ENCODE measurements at regions not wholly inside any gene's neighbourhood (a gene's known extent, or its start where the extent isn't known, plus 50 kb on each side); places are given as distances from the start of the nearest gene placed in this dataset.

GRCh38 chr10:124186956-124187355 lies 93.6 kb upstream of the CHST15 start:
- WGBS = 86% methylated on average over 7 of the region's 7 CpGs
- Histone ChIP-seq H3K27ac (ENCODE audit: low read depth) (no peak overlapping the region), H3K4me1 (ENCODE audit: insufficient read depth) (no peaks in the 10 kb centered on the region), H3K4me3 (ENCODE audit: low read depth, low read length) (no peak overlapping the region), H3K36me3 (ENCODE audit: insufficient read depth) (no peaks in the 10 kb centered on the region)
- DNase-seq (ENCODE audit: extremely low spot score) = no peak

GRCh38 chr10:124185084-124185483 lies 91.7 kb upstream of the CHST15 start:
- H3K36me3 ChIP-seq (ENCODE audit: insufficient read depth) = no peaks in the 10 kb centered on the region
- H3K27ac ChIP-seq (ENCODE audit: low read depth) = no peak overlapping the region
- WGBS = 63% methylated on average over 8 of the region's 8 CpGs
- H3K4me1 ChIP-seq (ENCODE audit: insufficient read depth) = no peaks in the 10 kb centered on the region
- peak; percentile 32 for DNase-seq (ENCODE audit: extremely low spot score)
- no peak overlapping the region for H3K4me3 ChIP-seq (ENCODE audit: low read depth, low read length)

GRCh38 chr10:124184208-124184830 lies 90.9 kb upstream of the CHST15 start:
- Histone ChIP-seq H3K36me3 (ENCODE audit: insufficient read depth) (no peaks in the 10 kb centered on the region), H3K27ac (ENCODE audit: low read depth) (no peak overlapping the region), H3K4me1 (ENCODE audit: insufficient read depth) (no peaks in the 10 kb centered on the region), H3K4me3 (ENCODE audit: low read depth, low read length) (no peak overlapping the region)
- no peak for DNase-seq (ENCODE audit: extremely low spot score)
- 96% methylated on average over 3 of the region's 3 CpGs for WGBS

GRCh38 chr10:124183617-124184016 lies 90.2 kb upstream of the CHST15 start:
- Histone ChIP-seq H3K36me3 (ENCODE audit: insufficient read depth) (no peaks in the 10 kb centered on the region), H3K4me1 (ENCODE audit: insufficient read depth) (no peaks in the 10 kb centered on the region)
- 91% methylated on average over 7 of the region's 7 CpGs for WGBS

DNA sequence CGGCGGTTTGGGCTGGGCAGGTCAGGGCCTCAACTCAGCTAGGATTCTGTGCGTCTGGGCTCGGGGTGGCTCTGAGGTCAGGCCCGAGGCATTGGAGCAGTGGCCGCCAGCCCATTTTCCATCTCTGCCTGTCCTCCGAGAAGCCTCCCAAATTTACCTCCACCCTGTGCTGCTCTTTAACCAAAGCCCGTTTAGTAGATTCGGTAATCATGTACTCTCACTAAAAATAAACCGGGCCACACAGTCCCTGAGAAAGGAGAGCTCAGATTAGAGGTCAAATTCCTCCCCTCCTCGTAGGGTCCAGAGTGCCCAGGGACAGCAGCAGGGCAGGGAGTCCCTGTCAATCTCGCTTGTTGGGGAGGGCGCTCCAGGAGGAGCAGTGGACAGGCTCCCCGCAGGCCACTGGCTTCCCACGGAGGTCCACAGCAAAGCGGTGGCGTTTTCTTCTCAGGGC lies 88.7 kb upstream of the CHST15 start:
- WGBS = 83% methylated on average over 17 of the region's 17 CpGs
- Histone ChIP-seq H3K4me1 (ENCODE audit: insufficient read depth) (no peaks in the 10 kb centered on the region), H3K4me3 (ENCODE audit: low read depth, low read length) (no peak overlapping the region), H3K27ac (ENCODE audit: low read depth) (no peak overlapping the region), H3K36me3 (ENCODE audit: insufficient read depth) (no peaks in the 10 kb centered on the region)
- no peak for DNase-seq (ENCODE audit: extremely low spot score)

More at GRCh38 chr10:124183617-124184016, 90.2 kb upstream of the CHST15 start:
- no peak for DNase-seq (ENCODE audit: extremely low spot score)
- Histone ChIP-seq H3K27ac (ENCODE audit: low read depth) (no peak overlapping the region), H3K4me3 (ENCODE audit: low read depth, low read length) (no peak overlapping the region)

GRCh38 chr10:124181656-124182055 lies 88.3 kb upstream of the CHST15 start:
- no peaks in the 10 kb centered on the region for H3K36me3 ChIP-seq (ENCODE audit: insufficient read depth)
- no peak for DNase-seq (ENCODE audit: extremely low spot score)
- H3K27ac ChIP-seq (ENCODE audit: low read depth) = no peak overlapping the region
- no peak overlapping the region for H3K4me3 ChIP-seq (ENCODE audit: low read depth, low read length)
- H3K4me1 ChIP-seq (ENCODE audit: insufficient read depth) = no peaks in the 10 kb centered on the region
- WGBS = 75% methylated on average over 8 of the region's 8 CpGs

DNA sequence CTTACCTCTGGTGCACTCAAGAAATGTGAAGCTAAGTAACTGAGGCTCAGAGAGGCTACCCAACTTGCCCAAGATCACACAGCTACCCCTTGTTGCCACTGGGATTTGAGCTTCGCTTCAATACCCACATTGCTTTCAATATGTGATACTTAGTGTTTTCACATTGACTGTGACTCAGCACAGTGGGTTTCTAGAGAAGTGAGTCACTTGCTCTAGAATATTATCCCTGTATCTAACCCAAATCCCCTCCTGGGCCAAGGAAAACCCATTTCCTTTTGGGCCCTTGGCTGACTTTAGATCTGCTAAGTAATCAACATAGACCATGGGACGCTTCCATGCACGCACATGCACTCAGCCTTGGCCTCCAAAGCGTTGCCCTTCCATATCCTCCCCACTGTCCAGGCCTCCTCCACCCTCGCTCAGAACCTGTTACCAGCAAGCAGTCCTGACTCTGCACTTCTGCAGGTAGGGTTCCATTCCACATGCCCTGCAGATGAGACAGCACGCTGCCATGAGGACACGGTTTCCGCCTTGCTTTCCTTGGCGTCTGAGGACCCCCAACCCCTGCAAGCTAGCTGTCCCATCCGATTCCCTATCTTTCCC lies 87.7 kb upstream of the CHST15 start:
- Histone ChIP-seq H3K36me3 (ENCODE audit: insufficient read depth) (no peaks in the 10 kb centered on the region), H3K4me1 (ENCODE audit: insufficient read depth) (no peaks in the 10 kb centered on the region), H3K27ac (ENCODE audit: low read depth) (no peak overlapping the region), H3K4me3 (ENCODE audit: low read depth, low read length) (no peak overlapping the region)
- DNase-seq (ENCODE audit: extremely low spot score) = no peak
- 97% methylated on average over 10 of the region's 10 CpGs for WGBS

DNA sequence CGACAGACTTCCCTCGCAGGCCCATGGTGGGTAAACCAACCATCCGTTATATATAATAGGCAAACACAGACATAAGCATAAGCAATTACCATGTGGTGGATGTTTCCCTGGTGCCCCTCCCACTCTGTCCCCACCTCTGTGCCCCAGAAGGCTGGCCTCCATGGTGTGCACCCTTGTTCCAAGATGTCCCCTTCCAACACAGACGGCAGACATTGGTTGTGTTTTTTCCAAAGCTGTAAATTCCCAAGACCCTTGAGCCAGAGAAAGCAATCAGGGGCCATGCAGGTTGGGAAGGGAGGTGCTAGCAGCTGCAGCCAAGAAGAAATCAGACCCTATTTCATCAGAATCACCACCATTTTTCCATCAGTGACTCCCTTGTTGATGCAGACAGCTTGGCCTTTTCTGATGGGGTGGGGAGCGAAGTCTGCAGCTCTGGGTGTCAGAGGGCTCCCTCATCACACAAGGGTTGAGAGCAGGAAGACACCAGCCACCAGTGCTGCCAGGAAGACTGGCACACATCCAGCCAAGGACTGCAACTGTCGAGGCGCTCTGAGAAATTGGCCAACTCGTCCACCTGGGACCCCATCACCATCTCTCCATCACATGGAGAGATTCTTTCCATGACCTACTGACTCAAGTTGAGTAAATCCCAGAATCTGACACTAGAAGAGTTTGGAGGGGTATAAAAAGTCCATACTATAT lies 86.8 kb upstream of the CHST15 start:
- Histone ChIP-seq H3K36me3 (ENCODE audit: insufficient read depth) (no peaks in the 10 kb centered on the region), H3K4me1 (ENCODE audit: insufficient read depth) (no peaks in the 10 kb centered on the region), H3K27ac (ENCODE audit: low read depth) (no peak overlapping the region), H3K4me3 (ENCODE audit: low read depth, low read length) (no peak overlapping the region)
- no peak for DNase-seq (ENCODE audit: extremely low spot score)
- 77% methylated on average over 8 of the region's 8 CpGs for WGBS

DNA sequence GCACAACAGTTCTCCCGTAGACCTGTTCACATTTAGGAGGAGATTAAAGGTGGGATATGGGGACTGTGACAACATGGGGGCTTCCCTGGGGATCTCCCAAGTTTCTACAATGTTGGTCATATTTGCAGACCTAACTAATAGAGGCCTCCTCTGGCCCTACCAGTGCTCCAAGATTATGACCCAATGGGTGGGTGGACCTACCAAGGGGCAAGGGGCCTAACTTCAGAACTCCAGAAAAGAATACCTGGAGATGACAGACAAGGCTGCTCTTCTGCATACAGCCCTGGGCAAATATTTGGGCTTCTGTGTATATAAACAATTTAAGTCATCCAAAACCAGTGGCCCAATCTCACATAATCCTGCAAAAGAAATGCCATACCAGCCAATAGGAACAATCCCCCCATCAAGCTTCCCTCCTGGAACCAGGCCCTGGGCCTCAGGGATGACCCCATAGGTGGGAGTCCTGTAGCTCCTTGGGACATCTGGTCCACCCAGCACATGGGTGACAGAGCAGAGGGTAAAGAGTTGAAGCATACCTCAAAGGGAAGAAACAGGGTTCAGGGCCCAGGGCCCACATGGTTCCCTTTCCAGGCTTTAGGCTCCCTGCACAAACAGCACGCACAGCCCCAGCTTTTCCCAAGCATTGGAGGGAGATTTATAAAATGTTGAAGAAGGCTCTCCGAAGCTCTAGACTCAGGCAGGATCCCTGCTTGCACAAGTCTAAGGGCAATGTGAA lies 86.1 kb upstream of the CHST15 start:
- H3K36me3 ChIP-seq (ENCODE audit: insufficient read depth) = no peaks in the 10 kb centered on the region
- no peak overlapping the region for H3K27ac ChIP-seq (ENCODE audit: low read depth)
- no peak overlapping the region for H3K4me3 ChIP-seq (ENCODE audit: low read depth, low read length)
- no peaks in the 10 kb centered on the region for H3K4me1 ChIP-seq (ENCODE audit: insufficient read depth)
- DNase-seq (ENCODE audit: extremely low spot score) = no peak
- 96% methylated on average over 3 of the region's 3 CpGs for WGBS

DNA sequence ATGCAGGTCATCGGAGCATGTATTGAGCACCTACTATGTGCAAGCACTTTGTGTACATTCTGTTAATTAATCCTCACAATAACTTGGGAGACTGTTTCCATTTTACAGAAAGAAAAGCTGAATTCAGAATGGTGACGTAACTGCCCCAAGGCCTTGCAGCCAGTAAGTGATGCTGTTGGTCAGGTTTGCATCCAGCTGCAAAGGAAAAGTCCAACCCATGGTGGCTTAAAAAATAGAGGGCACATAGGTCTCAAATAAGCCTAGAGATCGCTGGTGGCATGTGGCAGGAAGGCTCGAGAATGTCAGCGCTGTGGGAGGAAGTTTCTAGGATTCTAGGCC lies 83.8 kb upstream of the CHST15 start:
- Histone ChIP-seq H3K27ac (ENCODE audit: low read depth) (no peak overlapping the region), H3K36me3 (ENCODE audit: insufficient read depth) (no peaks in the 10 kb centered on the region), H3K4me1 (ENCODE audit: insufficient read depth) (no peaks in the 10 kb centered on the region), H3K4me3 (ENCODE audit: low read depth, low read length) (no peak overlapping the region)
- WGBS = 93% methylated on average over 5 of the region's 5 CpGs
- no peak for DNase-seq (ENCODE audit: extremely low spot score)

- Histone ChIP-seq H3K36me3 (ENCODE audit: insufficient read depth) (no peaks in the 10 kb centered on the region), H3K4me3 (ENCODE audit: low read depth, low read length) (no peak overlapping the region), H3K4me1 (ENCODE audit: insufficient read depth) (no peaks in the 10 kb centered on the region), H3K27ac (ENCODE audit: low read depth) (no peak overlapping the region)
- WGBS = 60% methylated on average over 15 of the region's 15 CpGs
- no peak for DNase-seq (ENCODE audit: extremely low spot score)
Observed at GRCh38 chr10:124176349-124177179, 83.2 kb upstream of the CHST15 start.

DNA sequence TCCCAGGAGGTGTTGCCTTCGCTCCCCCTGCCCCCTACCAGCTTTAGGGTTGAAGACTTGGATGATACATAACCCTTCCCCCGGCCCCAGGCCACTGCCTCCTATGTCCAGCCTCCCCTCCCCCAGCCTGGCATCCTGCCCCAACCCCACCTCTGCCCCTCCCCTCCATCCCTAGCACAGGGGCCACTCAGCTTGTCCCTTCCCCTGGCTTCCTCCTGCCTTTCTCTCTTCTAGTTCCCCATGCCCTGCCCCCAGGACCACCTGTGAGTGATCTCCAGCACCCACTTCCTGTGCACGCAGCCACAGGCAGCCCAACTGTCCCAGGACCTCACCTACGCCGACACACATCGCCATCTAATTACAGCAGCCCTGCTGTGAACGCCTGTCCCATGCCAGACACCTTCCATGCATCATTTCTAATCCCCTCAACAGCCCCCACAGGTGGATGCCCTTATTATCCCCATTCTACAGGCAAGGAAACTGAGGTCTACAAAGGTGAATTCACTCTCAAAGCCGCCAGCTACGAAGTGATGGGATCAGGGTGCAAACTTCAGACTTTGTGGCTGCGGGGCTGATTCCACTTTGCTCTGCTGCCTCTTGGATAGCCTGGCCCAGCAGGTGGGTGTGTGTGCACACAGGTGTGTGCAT lies 82.4 kb upstream of the CHST15 start:
- DNase-seq (ENCODE audit: extremely low spot score) = no peak
- H3K4me3 ChIP-seq (ENCODE audit: low read depth, low read length) = no peak overlapping the region
- H3K27ac ChIP-seq (ENCODE audit: low read depth) = no peak overlapping the region
- 85% methylated on average over 10 of the region's 10 CpGs for WGBS
- H3K4me1 ChIP-seq (ENCODE audit: insufficient read depth) = no peaks in the 10 kb centered on the region
- H3K36me3 ChIP-seq (ENCODE audit: insufficient read depth) = no peaks in the 10 kb centered on the region

Data from urinary bladder (tissue), 3 donors.